PC-9 (cell line): ENCODE measurements at regions not wholly inside any gene's neighbourhood (a gene's known extent, or its start where the extent isn't known, plus 50 kb on each side); places are given as distances from the start of the nearest gene placed in this dataset.

Source experiments
- EZH2 ChIP-seq: fragments of 200-600 bp; sonication (generic); IDR thresholded peaks from 2 replicates; pipeline ENCODE4 v1.8.0; 2017; ENCODE audit warnings: antibody characterized with exemption, low read depth
- TF ChIP-seq, protein P1 (sequence below): fragments of 200-600 bp; sonication (generic); conservative IDR thresholded peaks from 2 replicates; pipeline ENCODE4 v1.6.1; 2017; ENCODE audit warnings: mixed run types, antibody characterized with exemption, mild to moderate bottlenecking, moderate library complexity

DNA sequence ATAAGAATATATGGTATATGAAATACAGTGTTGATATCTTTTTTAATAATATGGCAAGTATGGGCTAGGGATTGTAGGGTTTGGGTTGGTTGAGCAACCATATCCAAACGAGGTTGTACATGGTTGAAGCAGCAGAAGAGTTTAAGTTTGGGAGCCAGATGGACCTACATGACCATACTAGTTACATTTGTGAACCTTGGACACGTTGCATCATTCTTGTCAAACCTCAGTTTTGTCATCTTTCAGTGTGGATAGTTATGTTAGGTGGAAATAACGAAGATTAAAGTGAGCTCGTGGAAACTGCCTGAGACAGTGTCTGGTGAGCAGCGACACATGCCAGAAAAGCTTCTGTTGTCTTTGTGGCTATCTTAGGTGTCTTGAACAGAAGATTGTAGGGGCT lies 307.1 kb upstream of the KIRREL3 start:
- TF ChIP-seq, protein P1, sequence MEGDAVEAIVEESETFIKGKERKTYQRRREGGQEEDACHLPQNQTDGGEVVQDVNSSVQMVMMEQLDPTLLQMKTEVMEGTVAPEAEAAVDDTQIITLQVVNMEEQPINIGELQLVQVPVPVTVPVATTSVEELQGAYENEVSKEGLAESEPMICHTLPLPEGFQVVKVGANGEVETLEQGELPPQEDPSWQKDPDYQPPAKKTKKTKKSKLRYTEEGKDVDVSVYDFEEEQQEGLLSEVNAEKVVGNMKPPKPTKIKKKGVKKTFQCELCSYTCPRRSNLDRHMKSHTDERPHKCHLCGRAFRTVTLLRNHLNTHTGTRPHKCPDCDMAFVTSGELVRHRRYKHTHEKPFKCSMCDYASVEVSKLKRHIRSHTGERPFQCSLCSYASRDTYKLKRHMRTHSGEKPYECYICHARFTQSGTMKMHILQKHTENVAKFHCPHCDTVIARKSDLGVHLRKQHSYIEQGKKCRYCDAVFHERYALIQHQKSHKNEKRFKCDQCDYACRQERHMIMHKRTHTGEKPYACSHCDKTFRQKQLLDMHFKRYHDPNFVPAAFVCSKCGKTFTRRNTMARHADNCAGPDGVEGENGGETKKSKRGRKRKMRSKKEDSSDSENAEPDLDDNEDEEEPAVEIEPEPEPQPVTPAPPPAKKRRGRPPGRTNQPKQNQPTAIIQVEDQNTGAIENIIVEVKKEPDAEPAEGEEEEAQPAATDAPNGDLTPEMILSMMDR = no peak
- no peak for TF ChIP-seq EZH2
